ENCODE measurements at regions not wholly inside any gene's neighbourhood (a gene's known extent, or its start where the extent isn't known, plus 50 kb on each side); places are given as distances from the start of the nearest gene placed in this dataset.

GRCh38 chr13:67506407-67506806, 276.3 kb upstream of the PCDH9 start:
- no peak overlapping the region for H3K27ac ChIP-seq (replicated peaks)
- TF ChIP-seq CTCF (IDR thresholded peaks at IDR 0.05; ENCODE audit: borderline replicate concordance), result no peak
- H3K4me3 ChIP-seq, result no peak overlapping the region
- no peaks in the 10 kb centered on the region for H3K9me3 ChIP-seq (replicated peaks)
- H3K27me3 ChIP-seq (ENCODE audit: low read depth), result no peaks in the 10 kb centered on the region
- H3K36me3 ChIP-seq, result no peaks in the 10 kb centered on the region
- intact Hi-C loops (cut with micrococcal nuclease), result no loop called here
- H3K4me1 ChIP-seq, result no peaks in the 10 kb centered on the region
- DNase-seq, result no peak

- Histone ChIP-seq H3K27me3 (ENCODE audit: low read depth) (no peaks in the 10 kb centered on the region), H3K4me1 (no peaks in the 10 kb centered on the region), H3K4me3 (no peak overlapping the region), H3K36me3 (no peaks in the 10 kb centered on the region), H3K27ac (replicated peaks) (no peak overlapping the region), H3K9me3 (replicated peaks) (no peaks in the 10 kb centered on the region)
- no peak for DNase-seq
- TF ChIP-seq CTCF (IDR thresholded peaks at IDR 0.05; ENCODE audit: borderline replicate concordance), result no peak
- intact Hi-C loops (cut with micrococcal nuclease), result no loop called here
These were observed 275.2 kb upstream of the PCDH9 start for GRCh38 chr13:67505376-67505775.

- Histone ChIP-seq H3K4me1 (no peaks in the 10 kb centered on the region), H3K36me3 (no peaks in the 10 kb centered on the region), H3K9me3 (replicated peaks) (no peaks in the 10 kb centered on the region), H3K27me3 (ENCODE audit: low read depth) (no peaks in the 10 kb centered on the region), H3K27ac (replicated peaks) (no peak overlapping the region), H3K4me3 (no peak overlapping the region)
- DNase-seq, result no peak
- intact Hi-C loops (cut with micrococcal nuclease), result no loop called here
- TF ChIP-seq CTCF (IDR thresholded peaks at IDR 0.05; ENCODE audit: borderline replicate concordance), result no peak
These were observed 268.8 kb upstream of the PCDH9 start for GRCh38 chr13:67498948-67499347.

- Histone ChIP-seq H3K9me3 (replicated peaks) (no peaks in the 10 kb centered on the region), H3K4me3 (no peak overlapping the region), H3K27ac (replicated peaks) (no peak overlapping the region), H3K27me3 (ENCODE audit: low read depth) (no peaks in the 10 kb centered on the region), H3K4me1 (no peaks in the 10 kb centered on the region), H3K36me3 (no peaks in the 10 kb centered on the region)
- no peak for DNase-seq
- intact Hi-C loops (cut with micrococcal nuclease), result no loop called here
- TF ChIP-seq CTCF (IDR thresholded peaks at IDR 0.05; ENCODE audit: borderline replicate concordance), result no peak
These were observed 263.7 kb upstream of the PCDH9 start for GRCh38 chr13:67493835-67494234.

GRCh38 chr13:67489016-67489415, 258.9 kb upstream of the PCDH9 start:
- intact Hi-C loops (cut with micrococcal nuclease), result no loop called here

More at GRCh38 chr13:67489016-67489415, 258.9 kb upstream of the PCDH9 start:
- Histone ChIP-seq H3K4me3 (no peak overlapping the region), H3K9me3 (replicated peaks) (no peaks in the 10 kb centered on the region), H3K4me1 (no peaks in the 10 kb centered on the region), H3K27ac (replicated peaks) (no peak overlapping the region), H3K27me3 (ENCODE audit: low read depth) (no peaks in the 10 kb centered on the region), H3K36me3 (no peaks in the 10 kb centered on the region)
- no peak for DNase-seq
- TF ChIP-seq CTCF (IDR thresholded peaks at IDR 0.05; ENCODE audit: borderline replicate concordance), result no peak
